Esophagus squamous epithelium (tissue), 5 donors: ENCODE measurements at regions not wholly inside any gene's neighbourhood (a gene's known extent, or its start where the extent isn't known, plus 50 kb on each side); places are given as distances from the start of the nearest gene placed in this dataset.

ENCODE experiments used
- DNase-seq: peaks from one replicate; lab custom pipeline; 2025; lab: John Stamatoyannopoulos, UW
- H3K27ac ChIP-seq, 4 donors: fragments of 200-600 bp; sonication (generic); one replicate each; pipeline ENCODE4 v1.5.1; 2016 to 2019; ENCODE audit warnings: mild to moderate bottlenecking in 1 of 4
- H3K27me3 ChIP-seq, 4 donors: fragments of 200-600 bp; sonication (generic); 1 replicate in 3 of 4; 2 replicates in 1 of 4; pipeline versions ENCODE4 v1.5.1 to v1.6.0; 2017 to 2021; ENCODE audit warnings: antibody characterized with exemption in 1 of 4
- H3K36me3 ChIP-seq, 3 donors: fragments of 200-600 bp; sonication (generic); one replicate each; pipeline ENCODE4 v1.5.1; 2016 to 2019
- H3K4me1 ChIP-seq, 3 donors: fragments of 200-600 bp; sonication (generic); one replicate each; pipeline ENCODE4 v1.5.1; 2017 to 2019
- H3K4me3 ChIP-seq, 4 donors: fragments of 200-600 bp; sonication (generic); 1 replicate in 3 of 4; 2 replicates in 1 of 4; pipeline ENCODE4 v1.5.1; 2016 to 2019; ENCODE audit warnings: mild to moderate bottlenecking in 2 of 4, moderate library complexity in 1 of 4
- H3K9me3 ChIP-seq, 3 donors: fragments of 200-600 bp; sonication (generic); one replicate each; pipeline ENCODE4 v1.5.1; 2016 to 2019
- CTCF ChIP-seq, 6 experiments: fragments of 450-650 bp in 4 of 6; fragments of 200-600 bp in 2 of 6; sonication (generic) in 2 of 6; IDR thresholded peaks; one replicate each; pipeline ENCODE4 v1.5.1; 2016 to 2019; ENCODE audit warnings: antibody characterized with exemption in 6 of 6, mild to moderate bottlenecking in 4 of 6, moderate library complexity in 4 of 6
- POLR2A ChIP-seq, 4 donors: fragments of 450-650 bp; IDR thresholded peaks; one replicate each; pipeline ENCODE4 v1.6.1; 2017; ENCODE audit warnings: antibody characterized with exemption in 4 of 4, mild to moderate bottlenecking in 4 of 4, moderate library complexity in 3 of 4
- WGBS, 2 donors: methylation state at CpG; one replicate each; pipeline ENCODE4 v1.1.5; 2018; 5-methylcytosine and 5-hydroxymethylcytosine counted together
- intact Hi-C: fragments of 100-400 bp; cut with DNase I; formaldehyde crosslinking; loops from one replicate; pipeline ENCODE4 v1.15.0; 2022
- donor health status: DM: yes; HTN: yes; CAD: no.

DNA sequence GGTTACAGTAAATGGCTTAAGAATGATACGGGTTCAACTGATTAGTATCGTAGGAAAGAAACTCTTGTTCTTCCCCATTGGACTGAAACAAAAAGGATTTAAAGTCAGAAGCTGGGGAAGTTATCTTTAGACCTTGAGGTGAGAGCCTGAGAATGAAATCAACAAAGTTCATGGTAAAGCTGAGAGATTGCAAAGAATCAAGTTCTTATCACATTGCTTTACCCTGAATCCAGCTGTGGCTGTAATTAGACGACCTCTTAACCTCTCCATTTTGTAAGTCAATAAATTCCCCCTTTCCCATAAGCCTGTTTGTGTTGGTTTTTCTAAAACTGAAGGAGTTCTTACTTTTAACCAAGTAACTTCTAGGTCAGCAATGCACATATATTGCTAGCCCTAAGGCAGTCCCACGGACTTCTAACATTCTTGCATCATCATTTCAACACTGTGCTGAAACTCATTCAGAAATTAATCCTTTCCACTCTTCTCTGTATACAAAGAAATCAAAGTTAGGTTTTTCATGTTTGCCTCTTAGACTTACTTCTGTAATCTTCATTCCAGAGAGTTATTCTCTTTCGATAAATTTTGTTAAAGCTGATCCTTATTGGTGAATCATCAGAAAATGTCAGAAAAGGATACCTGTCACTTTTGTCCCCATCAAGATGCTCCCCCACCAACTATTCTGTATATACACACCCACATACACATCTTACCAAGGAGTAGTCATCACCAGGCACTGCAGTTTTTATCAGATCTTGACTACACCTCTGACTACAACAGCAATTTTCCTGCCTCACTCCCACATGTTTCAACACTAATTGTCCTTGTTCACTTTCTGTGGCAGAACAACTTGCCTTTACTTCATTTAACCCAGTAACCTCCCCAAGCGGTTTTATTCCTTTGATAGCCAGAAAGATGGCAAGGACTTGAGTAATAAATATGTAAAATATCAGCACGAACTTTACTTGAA, 77.9 kb upstream of the STK26 start:
- TF ChIP-seq POLR2A (IDR thresholded peaks at IDR 0.05) (no peak), CTCF (IDR thresholded peaks at IDR 0.05) (no peak)
- Histone ChIP-seq H3K27ac (no peak overlapping the region), H3K4me1 (no peaks in the 10 kb centered on the region), H3K9me3 (no peaks in the 10 kb centered on the region), H3K4me3 (no peak overlapping the region), H3K27me3 (no peaks in the 10 kb centered on the region), H3K36me3 (no peaks in the 10 kb centered on the region)
- intact Hi-C loops = no loop called here
- DNase-seq = no peak
- WGBS, 2 donors = 53 to 56% methylated on average over 7 of the region's 7 CpGs

- Histone ChIP-seq H3K9me3 (no peaks in the 10 kb centered on the region), H3K27ac (no peak overlapping the region), H3K4me1 (no peaks in the 10 kb centered on the region), H3K4me3 (no peak overlapping the region), H3K36me3 (no peaks in the 10 kb centered on the region), H3K27me3 (peaks cover 0 to 4% (median 0%) of the 10 kb centered on the region in 4 donors)
- no peak for DNase-seq
- 56 to 72% methylated on average over 2 to 3 of the region's 3 CpGs for WGBS, 2 donors
- intact Hi-C loops = no loop called here
- TF ChIP-seq CTCF (IDR thresholded peaks at IDR 0.05) (no peak), POLR2A (IDR thresholded peaks at IDR 0.05) (no peak)
These were observed 71.9 kb upstream of the STK26 start for GRCh38 chrX:131951166-131951565.

DNA sequence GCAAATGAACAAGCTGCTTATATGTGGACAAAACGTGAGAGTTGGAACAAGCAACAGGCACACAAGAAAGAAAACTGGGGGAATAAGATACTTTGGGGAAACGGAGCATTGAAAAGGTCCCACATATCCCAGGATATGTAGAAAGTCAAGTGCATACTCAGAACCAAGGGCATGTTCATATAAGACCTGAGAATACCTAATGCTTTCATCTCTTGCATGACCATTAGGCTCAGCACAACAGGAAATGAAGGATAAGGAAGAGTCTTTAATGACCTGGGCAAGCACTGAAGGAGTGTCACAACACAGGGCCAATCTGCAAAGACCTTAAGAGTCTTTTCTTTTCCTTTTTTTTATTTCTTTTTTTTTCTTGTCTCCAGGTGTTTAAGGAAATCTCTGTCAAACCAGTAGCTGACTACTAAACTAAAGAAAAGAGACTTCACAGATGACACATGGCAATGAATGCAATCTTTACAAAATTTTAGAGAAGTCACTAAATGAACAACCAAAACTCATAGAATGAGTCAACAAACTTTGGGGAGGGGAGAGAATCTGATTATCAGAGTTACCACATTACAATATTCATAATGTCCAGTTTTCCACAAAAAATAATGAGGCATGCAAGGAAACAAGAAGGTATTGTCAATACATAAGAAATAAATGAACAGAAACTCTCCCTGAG, 67.9 kb upstream of the STK26 start:
- no peak for TF ChIP-seq POLR2A (IDR thresholded peaks at IDR 0.05)
- TF ChIP-seq CTCF (IDR thresholded peaks at IDR 0.05) = no peak
- intact Hi-C loops = no loop called here
- H3K27me3 ChIP-seq = peaks cover 0 to 6% (median 0%) of the 10 kb centered on the region in 4 donors
- 47 to 56% methylated on average over 2 of the region's 2 CpGs for WGBS, 2 donors
- H3K9me3 ChIP-seq = no peaks in the 10 kb centered on the region
- no peaks in the 10 kb centered on the region for H3K4me1 ChIP-seq
- no peak overlapping the region for H3K4me3 ChIP-seq
- no peaks in the 10 kb centered on the region for H3K36me3 ChIP-seq
- H3K27ac ChIP-seq = no peak overlapping the region
- DNase-seq = no peak

DNA sequence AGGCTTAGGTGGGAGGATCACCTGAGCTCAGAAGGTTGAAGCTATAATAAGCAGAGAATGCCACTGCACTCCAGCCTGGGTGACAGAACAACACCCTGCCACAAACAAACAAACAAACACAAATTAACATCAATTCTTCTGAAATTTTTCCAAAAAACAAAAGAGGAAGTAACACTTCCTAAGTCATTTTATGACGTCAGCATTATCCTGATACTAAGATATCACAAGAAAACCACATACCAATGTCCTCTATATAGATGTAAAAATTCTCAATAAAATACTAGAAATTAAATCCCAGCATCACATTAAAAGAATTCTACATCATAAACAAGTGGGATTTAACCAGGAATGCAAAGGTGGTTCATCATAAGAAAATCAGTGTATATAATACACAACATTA, 64.4 kb upstream of the STK26 start:
- 48 to 55% methylated on average over 1 of the region's 1 CpG for WGBS, 2 donors
- H3K27me3 ChIP-seq = peaks cover 0 to 7% (median 0%) of the 10 kb centered on the region in 4 donors
- TF ChIP-seq CTCF (IDR thresholded peaks at IDR 0.05) = no peak
- intact Hi-C loops = no loop called here
- no peaks in the 10 kb centered on the region for H3K9me3 ChIP-seq
- no peak for DNase-seq
- no peak overlapping the region for H3K4me3 ChIP-seq
- H3K36me3 ChIP-seq = no peaks in the 10 kb centered on the region
- H3K4me1 ChIP-seq = no peaks in the 10 kb centered on the region
- no peak overlapping the region for H3K27ac ChIP-seq

GRCh38 chrX:131970347-131970746, 52.8 kb upstream of the STK26 start:
- intact Hi-C loops = no loop called here
- 47 to 90% methylated on average over 2 of the region's 2 CpGs for WGBS, 2 donors
- Histone ChIP-seq H3K4me1 (no peaks in the 10 kb centered on the region), H3K27ac (no peak overlapping the region), H3K36me3 (no peaks in the 10 kb centered on the region), H3K27me3 (no peaks in the 10 kb centered on the region), H3K4me3 (no peak overlapping the region), H3K9me3 (no peaks in the 10 kb centered on the region)
- no peak for TF ChIP-seq POLR2A (IDR thresholded peaks at IDR 0.05)
- no peak for TF ChIP-seq CTCF (IDR thresholded peaks at IDR 0.05)
- DNase-seq = no peak
